SK-N-DZ (cell line): ENCODE measurements at regions not wholly inside any gene's neighbourhood (a gene's known extent, or its start where the extent isn't known, plus 50 kb on each side); places are given as distances from the start of the nearest gene placed in this dataset.

Experiments used
- DNase-seq: peaks from one replicate; pipeline ENCODE4 v3.0.0-alpha.2; 2015; ENCODE audit warnings: low spot score

GRCh38 chr16:13291591-13292333, 390.4 kb downstream of the SHISA9 start:
- no peak for DNase-seq

- DNase-seq, result no peak
These were observed 394.8 kb downstream of the SHISA9 start for GRCh38 chr16:13296206-13296605.

GRCh38 chr16:13298666-13299065, 397.3 kb downstream of the SHISA9 start:
- DNase-seq, result no peak

GRCh38 chr16:13300066-13300840, 398.9 kb downstream of the SHISA9 start:
- no peak for DNase-seq

- no peak for DNase-seq
These were observed 403.8 kb downstream of the SHISA9 start for GRCh38 chr16:13305019-13305755.

GRCh38 chr16:13306161-13306995, 405.0 kb downstream of the SHISA9 start:
- DNase-seq, result no peak

GRCh38 chr16:13307255-13307654, 405.9 kb downstream of the SHISA9 start:
- DNase-seq, result no peak

GRCh38 chr16:13307851-13308250, 406.5 kb downstream of the SHISA9 start:
- no peak for DNase-seq

- DNase-seq, result no peak
These were observed 410.7 kb downstream of the SHISA9 start for GRCh38 chr16:13312063-13312462.

GRCh38 chr16:13313351-13313750, 412.0 kb downstream of the SHISA9 start:
- no peak for DNase-seq

- DNase-seq, result no peak
These were observed 413.2 kb downstream of the SHISA9 start for GRCh38 chr16:13314633-13315032.

- no peak for DNase-seq
These were observed 414.4 kb downstream of the SHISA9 start for GRCh38 chr16:13315642-13316427.

- no peak for DNase-seq
These were observed 420.9 kb downstream of the SHISA9 start for GRCh38 chr16:13322336-13322735.

- no peak for DNase-seq
These were observed 423.5 kb downstream of the SHISA9 start for GRCh38 chr16:13324851-13325250.

GRCh38 chr16:13325396-13325795, 424.0 kb downstream of the SHISA9 start:
- DNase-seq, result no peak

- DNase-seq, result no peak
These were observed 430.5 kb downstream of the SHISA9 start for GRCh38 chr16:13331918-13332317.

- DNase-seq, result no peak
These were observed 431.4 kb downstream of the SHISA9 start for GRCh38 chr16:13332713-13333255.

- no peak for DNase-seq
These were observed 431.9 kb downstream of the SHISA9 start for GRCh38 chr16:13333336-13333735.

GRCh38 chr16:13335879-13336278, 434.5 kb downstream of the SHISA9 start:
- no peak for DNase-seq

- DNase-seq, result no peak
These were observed 434.9 kb downstream of the SHISA9 start for GRCh38 chr16:13336335-13336734.
